Activated CD4-positive, alpha-beta memory T cell treated with anti-CD3 and anti-CD28 coated beads, Interleukin-2, amount 10 ng/mL, durations not matched to agents 7 days and 5 days (primary cell): ENCODE measurements at regions not wholly inside any gene's neighbourhood (a gene's known extent, or its start where the extent isn't known, plus 50 kb on each side); places are given as distances from the start of the nearest gene placed in this dataset.
A peak's percentile ranks its signal among the peaks of the same experiment; 100 is the strongest.
"Not testable (repeated sequence)": the region's sequence is repeated elsewhere in the genome, so short reads cannot be mapped to it uniquely, and the experiment has no call there.

Experiments
- CTCF ChIA-PET: fragments of 350-600 bp; sonication (Branson Sonifier 250); formaldehyde crosslinking; loops from one replicate; lab custom pipeline; 2021; ENCODE audit warnings: antibody characterized with exemption, inconsistent platforms; lab: Charles Lee
- POLR2A ChIA-PET: fragments of 350-600 bp; sonication (Branson Sonifier 250); formaldehyde crosslinking; loops from one replicate; lab custom pipeline; 2021; ENCODE audit warnings: antibody characterized with exemption; lab: Charles Lee
- DNase-seq: peaks from one replicate; pipeline ENCODE4 v3.0.0-alpha.2; 2020
- H3K27ac Mint-ChIP-seq: one replicate; pipeline ENCODE4 v1.8.0; 2021; ENCODE audit warnings: mild to moderate bottlenecking, mixed read lengths
- H3K27me3 Mint-ChIP-seq: one replicate; pipeline ENCODE4 v1.8.0; 2021; ENCODE audit warnings: mixed read lengths
- H3K36me3 Mint-ChIP-seq: one replicate; pipeline ENCODE4 v1.8.0; 2021; ENCODE audit warnings: low read depth, mixed read lengths
- H3K4me1 Mint-ChIP-seq: one replicate; pipeline ENCODE4 v1.8.0; 2021; ENCODE audit warnings: mixed read lengths
- H3K4me3 Mint-ChIP-seq: one replicate; pipeline ENCODE4 v1.8.0; 2021; ENCODE audit warnings: mild to moderate bottlenecking, mixed read lengths
- H3K9me3 Mint-ChIP-seq: one replicate; pipeline ENCODE4 v1.8.0; 2021; ENCODE audit warnings: mixed read lengths

DNA sequence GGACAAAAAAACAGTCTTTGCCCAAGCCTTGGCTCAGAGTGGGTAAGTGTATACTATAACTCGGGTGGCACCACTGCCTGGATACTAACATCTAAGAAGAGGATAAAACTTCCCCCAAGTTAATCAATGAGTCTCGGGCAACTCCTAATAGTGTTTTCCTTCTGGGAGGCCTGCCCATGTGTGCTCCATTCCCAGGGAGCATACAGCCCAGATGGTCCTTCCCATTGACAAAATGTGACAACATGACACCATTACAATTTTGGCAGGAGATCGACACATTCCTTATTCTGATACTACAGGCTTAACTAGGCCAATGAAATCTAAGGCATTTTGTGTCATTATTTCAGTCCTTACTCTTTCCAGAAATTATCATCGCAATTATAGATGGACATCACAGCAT is 52.7 kb upstream of the CRIM1 start:
- POLR2A ChIA-PET, result no interaction called here
- Mint-ChIP-seq H3K4me3 (no peak overlapping the region), H3K36me3 (no peaks in the 10 kb centered on the region), H3K27me3 (peaks cover 2% of the 10 kb centered on the region), H3K27ac (no peak overlapping the region), H3K9me3 (peaks cover 6% of the 10 kb centered on the region), H3K4me1 (peaks cover 3% of the 10 kb centered on the region)
- DNase-seq, result no peak
- CTCF ChIA-PET, result interaction anchor here (0.7 kb wide), 1 partner anchor 939 kb away, joined by 3 read pairs; no protein-coding TSS in a partner anchor

DNA sequence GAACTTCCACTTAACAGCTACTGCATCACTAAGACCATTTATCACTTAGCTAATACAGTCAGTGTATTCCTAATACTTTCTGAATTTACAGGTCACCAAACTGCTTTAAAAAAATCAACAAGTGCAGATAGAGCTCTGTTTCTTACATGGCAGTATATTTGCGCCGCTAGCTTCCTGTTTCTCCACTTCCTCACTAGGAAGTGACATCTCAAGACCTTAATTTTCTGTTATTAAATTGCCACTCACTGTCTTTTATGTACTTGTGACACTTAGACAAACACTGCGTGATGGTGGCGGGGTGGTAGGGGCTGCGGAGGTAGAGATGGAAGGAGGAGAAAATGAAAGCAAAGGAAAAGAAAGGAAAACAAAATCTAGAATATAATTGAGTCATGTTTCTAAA is 53.7 kb upstream of the CRIM1 start:
- POLR2A ChIA-PET, result no interaction called here
- peaks cover 2% of the 10 kb centered on the region for H3K27me3 Mint-ChIP-seq
- H3K27ac Mint-ChIP-seq, result no peak overlapping the region
- H3K9me3 Mint-ChIP-seq, result peaks cover 6% of the 10 kb centered on the region
- CTCF ChIA-PET, result no interaction called here
- DNase-seq, result no peak
- H3K36me3 Mint-ChIP-seq, result no peaks in the 10 kb centered on the region
- peaks cover 3% of the 10 kb centered on the region for H3K4me1 Mint-ChIP-seq
- no peak overlapping the region for H3K4me3 Mint-ChIP-seq

DNA sequence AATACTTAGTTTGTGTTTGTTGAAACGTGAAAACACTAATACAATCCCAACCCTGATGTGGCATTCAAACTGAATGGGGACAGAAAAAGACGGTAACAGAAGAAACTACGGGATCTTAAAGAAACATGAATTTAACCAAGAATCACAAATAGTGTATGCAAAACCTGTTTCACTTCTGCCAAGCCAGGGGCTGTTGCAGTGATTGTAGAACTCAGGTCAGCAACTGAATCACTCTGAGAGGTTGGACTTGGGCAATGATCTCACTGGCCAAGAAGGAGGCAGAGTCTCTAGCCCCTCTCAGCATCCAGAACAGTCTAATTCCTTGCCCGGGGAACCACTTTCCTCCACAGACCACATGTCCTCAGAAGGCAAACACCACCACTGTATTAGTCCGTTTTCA is 54.9 kb upstream of the CRIM1 start:
- no peak overlapping the region for H3K27ac Mint-ChIP-seq
- no peaks in the 10 kb centered on the region for H3K36me3 Mint-ChIP-seq
- H3K9me3 Mint-ChIP-seq, result peaks cover 6% of the 10 kb centered on the region
- H3K27me3 Mint-ChIP-seq, result peaks cover 2% of the 10 kb centered on the region
- peaks cover 3% of the 10 kb centered on the region for H3K4me1 Mint-ChIP-seq
- no peak for DNase-seq
- ChIA-PET POLR2A (no interaction called here), CTCF (no interaction called here)
- no peak overlapping the region for H3K4me3 Mint-ChIP-seq

DNA sequence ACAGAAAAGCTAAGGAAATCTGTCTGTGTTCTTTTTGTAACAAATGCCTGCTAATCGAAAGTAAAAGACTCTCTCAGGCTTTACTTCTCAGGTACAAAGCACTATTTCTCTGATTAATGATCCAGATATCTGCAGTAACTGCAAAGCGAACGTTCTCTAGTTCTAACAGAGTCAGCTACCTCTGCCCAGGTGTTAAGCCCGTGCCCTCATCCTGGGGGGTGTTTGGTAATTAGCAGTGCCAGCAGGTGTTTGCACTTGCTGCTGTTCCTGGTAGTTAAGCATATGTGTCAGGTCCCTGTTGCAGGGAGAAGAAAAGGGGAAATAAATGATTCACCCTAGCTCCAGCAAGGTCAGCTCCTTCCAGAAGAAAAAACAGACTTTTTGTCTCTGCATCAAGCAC is 58.8 kb upstream of the CRIM1 start:
- H3K9me3 Mint-ChIP-seq, result peaks cover 3% of the 10 kb centered on the region
- no peaks in the 10 kb centered on the region for H3K27me3 Mint-ChIP-seq
- peaks cover 10% of the 10 kb centered on the region for H3K4me1 Mint-ChIP-seq
- ChIA-PET POLR2A (no interaction called here), CTCF (no interaction called here)
- H3K4me3 Mint-ChIP-seq, result no peak overlapping the region
- no peak overlapping the region for H3K27ac Mint-ChIP-seq
- DNase-seq, result no peak
- no peaks in the 10 kb centered on the region for H3K36me3 Mint-ChIP-seq

DNA sequence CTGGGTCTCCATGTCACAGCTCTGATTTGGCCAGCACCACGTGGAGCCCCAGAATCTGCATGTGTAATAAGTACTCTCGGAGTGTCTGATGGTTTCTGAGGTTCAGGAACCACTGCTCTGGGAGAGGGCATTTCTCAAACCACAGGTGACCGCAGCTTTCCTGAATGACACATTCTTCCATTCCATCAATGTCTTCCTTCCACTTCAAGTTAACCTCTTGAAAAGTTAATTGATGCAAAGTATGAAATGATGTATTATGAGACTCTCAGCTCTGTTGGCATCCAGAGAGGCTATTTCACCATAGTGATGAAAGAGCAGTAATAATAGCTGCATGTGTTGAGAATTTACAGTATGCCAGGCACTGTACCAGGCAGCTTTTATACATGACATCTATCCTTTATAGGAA is 61.3 kb upstream of the CRIM1 start:
- H3K27ac Mint-ChIP-seq, result no peak overlapping the region
- CTCF ChIA-PET, result interaction anchor here (1.3 kb wide), 1 partner anchor 10 kb away, joined by 6 read pairs; no protein-coding TSS in a partner anchor
- H3K9me3 Mint-ChIP-seq, result no peaks in the 10 kb centered on the region
- no peak overlapping the region for H3K4me3 Mint-ChIP-seq
- peaks cover 9% of the 10 kb centered on the region for H3K4me1 Mint-ChIP-seq
- H3K27me3 Mint-ChIP-seq, result peaks cover 5% of the 10 kb centered on the region
- H3K36me3 Mint-ChIP-seq, result no peaks in the 10 kb centered on the region
- DNase-seq, result peak; percentile 25
- POLR2A ChIA-PET, result interaction anchor here (1.0 kb wide), 1 partner anchor 147 kb away, joined by 3 read pairs; no protein-coding TSS in a partner anchor

DNA sequence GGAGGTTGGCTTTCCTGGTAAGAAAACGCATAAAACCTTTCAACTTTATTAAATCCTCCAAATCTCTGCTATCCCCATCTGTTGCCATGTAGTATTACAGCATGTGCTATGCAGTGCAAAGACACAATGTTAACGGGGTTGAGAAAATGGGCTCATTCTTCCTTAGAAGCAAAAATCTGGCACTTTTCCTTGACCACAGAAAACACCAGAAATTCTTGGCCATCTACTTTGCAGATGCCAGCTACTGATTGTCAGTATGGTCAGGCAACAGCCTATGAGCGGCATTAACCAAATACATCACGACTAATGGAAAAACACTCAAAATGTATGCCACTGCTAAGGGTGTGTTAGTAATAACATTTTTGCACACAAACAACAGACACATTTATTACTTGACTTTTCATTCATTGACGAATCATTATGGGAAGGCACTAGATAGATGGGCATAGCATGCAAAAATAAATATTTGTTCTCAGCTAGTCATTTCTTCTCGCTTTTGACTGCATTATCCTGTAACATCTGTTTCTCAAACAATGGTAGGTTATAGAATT is 65.2 kb upstream of the CRIM1 start:
- H3K4me1 Mint-ChIP-seq, result peaks cover 12% of the 10 kb centered on the region
- DNase-seq, result no peak
- ChIA-PET POLR2A (no interaction called here), CTCF (no interaction called here)
- peaks cover 2% of the 10 kb centered on the region for H3K36me3 Mint-ChIP-seq
- H3K4me3 Mint-ChIP-seq, result no peak overlapping the region
- peaks cover 6% of the 10 kb centered on the region for H3K27me3 Mint-ChIP-seq
- H3K9me3 Mint-ChIP-seq, result peaks cover 2% of the 10 kb centered on the region
- H3K27ac Mint-ChIP-seq, result no peak overlapping the region

DNA sequence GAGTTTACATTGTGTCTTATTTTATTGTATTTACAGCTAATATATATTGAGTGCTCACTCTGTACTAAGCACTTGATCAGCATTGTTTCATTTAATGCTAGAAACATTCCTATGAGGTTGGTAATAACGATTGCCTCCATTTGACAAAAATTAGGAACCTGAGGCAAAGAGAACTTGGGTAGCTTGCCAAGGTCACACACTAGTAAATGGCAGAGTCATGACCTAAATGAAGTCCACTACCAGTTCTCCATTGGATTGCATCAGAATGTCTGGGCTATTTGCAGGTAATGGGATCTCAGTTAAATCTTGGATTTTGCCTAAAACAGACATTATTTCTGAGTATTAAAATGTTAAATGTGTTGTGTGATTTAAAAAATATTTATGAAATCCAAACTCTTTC is 65.8 kb upstream of the CRIM1 start:
- ChIA-PET CTCF (no interaction called here), POLR2A (no interaction called here)
- peaks cover 12% of the 10 kb centered on the region for H3K4me1 Mint-ChIP-seq
- peaks cover 4% of the 10 kb centered on the region for H3K9me3 Mint-ChIP-seq
- H3K36me3 Mint-ChIP-seq, result peaks cover 2% of the 10 kb centered on the region
- H3K27ac Mint-ChIP-seq, result no peak overlapping the region
- no peak overlapping the region for H3K4me3 Mint-ChIP-seq
- no peak for DNase-seq
- H3K27me3 Mint-ChIP-seq, result peaks cover 6% of the 10 kb centered on the region

DNA sequence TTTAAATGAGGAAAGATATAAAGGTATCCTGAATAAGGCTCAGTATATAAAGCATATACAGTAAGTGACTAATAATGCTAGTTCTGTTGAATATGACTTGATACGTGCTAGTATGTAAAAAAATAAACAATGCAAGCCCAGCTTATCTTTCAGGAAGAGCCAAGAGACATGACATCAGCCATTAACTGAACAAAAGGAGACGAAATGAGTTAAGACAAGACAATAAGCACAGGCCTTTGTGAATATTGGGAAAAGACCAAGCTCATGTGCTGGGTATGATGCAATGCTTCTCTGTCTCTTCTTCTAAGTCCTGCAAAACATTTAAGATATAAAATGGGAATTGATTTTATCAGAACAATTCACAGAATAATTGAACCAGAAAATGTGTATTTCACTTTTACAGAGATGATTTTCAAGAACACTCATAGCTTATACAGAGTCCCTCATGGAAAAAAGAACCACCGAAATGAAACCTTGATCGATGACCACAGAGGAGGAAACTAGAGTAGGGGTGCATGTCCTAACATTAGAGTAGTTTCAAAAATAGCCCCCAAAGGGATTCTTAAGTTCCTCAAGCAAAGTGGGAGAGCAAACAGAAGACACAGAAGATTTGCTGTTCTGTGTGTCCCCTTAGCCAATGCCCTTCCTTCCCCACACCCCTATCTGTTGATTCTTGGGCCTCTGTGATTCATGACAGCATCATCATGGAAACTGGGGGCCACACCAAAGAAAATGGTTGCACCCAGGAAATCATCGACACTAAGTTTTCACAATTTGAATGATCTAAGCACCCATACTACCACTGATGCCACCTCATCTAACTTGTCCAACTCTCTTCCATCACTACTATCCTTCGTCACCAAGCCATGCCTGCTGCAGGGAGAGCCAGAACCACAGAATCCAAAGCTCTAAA is 68.0 kb upstream of the CRIM1 start:
- DNase-seq, result no peak
- Mint-ChIP-seq H3K4me3 (no peak overlapping the region), H3K36me3 (peaks cover 2% of the 10 kb centered on the region), H3K4me1 (peaks cover 3% of the 10 kb centered on the region), H3K27ac (no peak overlapping the region), H3K9me3 (peaks cover 8% of the 10 kb centered on the region), H3K27me3 (peaks cover 6% of the 10 kb centered on the region)
- POLR2A ChIA-PET, result no interaction called here
- CTCF ChIA-PET, result no interaction called here

DNA sequence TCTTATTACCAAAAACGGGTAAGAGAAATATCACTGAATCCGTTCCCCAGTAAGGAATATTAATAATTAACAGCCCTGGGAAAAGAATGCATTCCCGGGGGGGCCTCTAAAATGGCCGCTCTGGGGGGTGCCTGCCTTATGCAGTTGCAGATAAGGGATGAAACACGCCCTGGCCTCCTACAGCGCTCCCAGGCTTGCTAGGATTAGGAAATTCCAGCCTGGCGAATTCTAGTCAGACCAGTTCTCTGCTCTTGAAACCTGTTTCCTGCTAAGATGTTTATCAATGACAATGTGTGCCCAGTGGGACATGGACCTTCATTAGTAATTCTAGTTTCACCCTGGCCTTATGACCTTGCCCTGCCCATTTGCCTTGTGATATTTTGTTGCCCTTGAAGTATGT is 76.1 kb upstream of the CRIM1 start:
- DNase-seq, H3K36me3 Mint-ChIP-seq, H3K4me1 Mint-ChIP-seq, CTCF ChIA-PET, H3K4me3 Mint-ChIP-seq, POLR2A ChIA-PET, H3K27ac Mint-ChIP-seq, H3K27me3 Mint-ChIP-seq: not testable (repeated sequence)
- peaks cover 15% of the 10 kb centered on the region for H3K9me3 Mint-ChIP-seq

DNA sequence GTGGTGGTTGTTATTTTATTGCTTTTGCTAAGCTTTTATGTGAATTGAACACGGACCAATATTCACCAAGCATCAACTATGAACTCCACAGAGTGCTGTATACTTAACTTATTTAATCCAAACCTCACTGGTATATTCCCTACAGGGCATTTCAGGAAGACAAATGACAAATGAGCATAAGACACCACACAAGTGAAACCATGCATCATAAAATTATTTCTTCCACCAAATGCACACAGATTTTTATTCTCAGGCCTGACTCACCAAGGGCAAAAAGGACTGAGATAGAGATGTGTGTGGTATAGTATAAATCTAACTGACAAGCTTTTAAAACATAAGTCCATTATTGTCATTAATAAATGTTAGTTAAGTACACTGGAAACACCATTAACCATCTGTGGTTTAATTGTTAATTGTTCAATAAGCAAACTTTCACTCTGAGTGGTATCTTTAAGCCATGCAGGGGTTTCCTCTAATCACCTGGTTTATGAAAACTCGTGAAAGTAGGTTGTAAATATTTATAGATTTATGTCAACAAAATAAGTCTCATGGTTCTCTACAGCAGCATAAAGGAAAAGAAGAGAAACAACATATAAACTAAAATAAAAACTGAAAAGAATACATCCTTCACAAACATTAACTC is 77.6 kb upstream of the CRIM1 start:
- Mint-ChIP-seq H3K27me3 (peaks cover 9% of the 10 kb centered on the region), H3K4me3 (no peak overlapping the region), H3K9me3 (peaks cover 12% of the 10 kb centered on the region), H3K4me1 (no peaks in the 10 kb centered on the region), H3K36me3 (peaks cover 4% of the 10 kb centered on the region), H3K27ac (no peak overlapping the region)
- CTCF ChIA-PET, result no interaction called here
- no peak for DNase-seq
- POLR2A ChIA-PET, result no interaction called here

DNA sequence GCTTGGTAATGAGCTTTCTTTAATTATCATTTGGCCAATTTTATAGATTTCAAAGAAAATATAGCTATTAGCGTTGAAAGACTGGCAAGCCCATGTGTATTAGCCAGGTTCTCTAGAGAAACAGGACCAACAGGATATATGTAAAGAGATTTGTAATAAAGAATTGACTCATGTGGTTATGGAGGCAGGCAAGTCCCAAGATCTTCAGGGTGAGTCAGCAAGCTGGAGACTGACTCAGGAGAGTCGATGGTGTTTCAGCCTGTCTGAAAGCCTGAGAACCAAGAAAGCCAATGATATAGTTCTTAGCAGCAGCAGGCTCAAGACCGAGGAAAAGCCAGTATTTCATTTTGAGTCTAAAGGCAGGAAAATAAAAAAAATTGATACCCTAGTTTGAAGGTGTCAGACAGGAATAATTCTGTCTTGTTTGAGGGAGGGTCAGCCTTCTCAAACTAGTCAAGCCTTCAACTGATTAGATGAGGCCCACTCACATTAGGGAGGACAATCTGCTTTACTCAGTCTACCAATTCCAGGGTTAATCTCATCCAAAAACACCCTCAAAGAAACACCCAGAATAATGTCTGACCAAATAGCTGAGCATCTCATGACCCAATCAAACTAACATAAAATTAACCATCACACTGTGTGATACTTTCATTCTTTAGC is 78.3 kb upstream of the CRIM1 start:
- no peak overlapping the region for H3K4me3 Mint-ChIP-seq
- peak; percentile 24 for DNase-seq

DNA sequence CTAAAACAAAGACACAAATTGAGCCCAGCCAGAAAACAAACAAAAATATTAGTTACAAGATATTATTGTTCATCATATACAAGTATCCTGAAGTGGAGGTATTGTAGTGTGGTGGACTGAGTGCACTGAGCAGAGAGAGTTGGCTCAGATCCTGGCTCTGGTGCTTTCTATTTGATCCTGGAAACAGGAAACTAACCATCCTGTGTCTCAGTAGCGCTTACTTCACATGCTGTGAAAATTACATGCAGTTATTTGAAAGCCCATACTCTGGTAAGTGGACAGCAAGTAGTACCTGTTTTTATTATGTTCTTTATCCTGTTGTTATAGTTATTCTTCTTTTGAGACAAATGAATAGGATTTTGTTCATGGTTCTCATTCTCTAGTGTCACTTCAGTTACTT is 84.3 kb upstream of the CRIM1 start:
- CTCF ChIA-PET, result no interaction called here
- Mint-ChIP-seq H3K27me3 (peaks cover 9% of the 10 kb centered on the region), H3K36me3 (peaks cover 5% of the 10 kb centered on the region), H3K9me3 (peaks cover 12% of the 10 kb centered on the region), H3K4me1 (peaks cover 2% of the 10 kb centered on the region), H3K27ac (no peak overlapping the region), H3K4me3 (no peak overlapping the region)
- no peak for DNase-seq
- POLR2A ChIA-PET, result no interaction called here

More for the DNA sequence above, 78.3 kb upstream of the CRIM1 start:
- POLR2A ChIA-PET, result interaction anchor here (0.6 kb wide), 1 partner anchor 37 kb away, joined by 3 read pairs; no protein-coding TSS in a partner anchor
- no peaks in the 10 kb centered on the region for H3K4me1 Mint-ChIP-seq
- peaks cover 4% of the 10 kb centered on the region for H3K36me3 Mint-ChIP-seq
- CTCF ChIA-PET, result no interaction called here
- peaks cover 12% of the 10 kb centered on the region for H3K9me3 Mint-ChIP-seq
- no peak overlapping the region for H3K27ac Mint-ChIP-seq
- H3K27me3 Mint-ChIP-seq, result peaks cover 9% of the 10 kb centered on the region

DNA sequence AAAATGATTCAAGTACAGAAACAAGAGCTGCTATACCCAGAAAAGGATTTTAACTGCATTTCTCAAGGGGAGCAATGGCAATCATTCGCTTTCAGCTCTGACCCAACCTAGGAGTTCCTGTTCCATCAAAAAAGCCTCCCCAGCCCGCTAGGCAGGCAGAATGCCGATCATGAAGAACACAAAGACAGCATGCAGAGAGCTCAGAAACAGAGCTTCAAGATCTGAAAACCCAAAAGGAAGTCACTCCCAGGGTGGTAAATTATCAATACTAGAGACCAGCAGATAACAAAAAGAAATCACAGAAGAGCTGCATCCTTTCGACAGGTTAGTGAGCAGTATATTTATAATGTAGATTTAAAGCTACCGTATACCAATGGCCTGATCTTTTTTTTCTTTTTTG is 84.8 kb upstream of the CRIM1 start:
- Mint-ChIP-seq H3K36me3 (peaks cover 5% of the 10 kb centered on the region), H3K9me3 (peaks cover 15% of the 10 kb centered on the region), H3K4me1 (peaks cover 2% of the 10 kb centered on the region), H3K27me3 (peaks cover 9% of the 10 kb centered on the region), H3K27ac (no peak overlapping the region), H3K4me3 (no peak overlapping the region)
- ChIA-PET CTCF (no interaction called here), POLR2A (no interaction called here)
- no peak for DNase-seq
